DND-41 (cell line): ENCODE measurements at regions not wholly inside any gene's neighbourhood (a gene's known extent, or its start where the extent isn't known, plus 50 kb on each side); places are given as distances from the start of the nearest gene placed in this dataset.

ENCODE experiments used
- CTCF ChIP-seq: IDR thresholded peaks from 2 replicates; pipeline ENCODE4 v1.5.1; 2012; ENCODE audit warnings: borderline replicate concordance, low read length, moderate library complexity, mild to moderate bottlenecking; ENCODE audit not compliant: poor library complexity, severe bottlenecking; ENCODE audit errors: extremely low read depth
- EZH2 ChIP-seq: IDR thresholded peaks from 3 replicates; pipeline ENCODE4 v1.6.1; 2012; ENCODE audit warnings: borderline replicate concordance, low read depth, mild to moderate bottlenecking, moderate library complexity, low read length, inconsistent platforms; ENCODE audit not compliant: severe bottlenecking

DNA sequence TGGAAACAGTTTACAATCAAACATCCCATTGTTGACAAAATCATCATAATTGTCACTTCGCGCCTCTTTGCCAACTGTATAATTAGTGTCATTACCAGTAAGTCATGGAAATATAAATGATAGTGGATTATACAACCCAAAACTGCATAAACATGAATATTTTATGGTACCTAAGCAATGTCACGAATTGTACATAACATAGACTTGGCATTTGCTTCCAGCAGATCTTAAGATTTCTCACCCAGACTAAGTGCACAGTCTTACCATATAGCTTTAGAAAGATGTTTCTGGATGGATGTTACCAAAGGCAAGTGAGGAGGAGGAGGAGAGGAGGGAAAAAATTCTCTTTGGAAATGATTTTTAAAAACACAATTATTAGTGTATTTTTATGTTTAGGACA lies 113.4 kb upstream of the TAS2R1 start:
- TF ChIP-seq CTCF (no peak), EZH2 (no peak)
